Kidney (tissue), 13 donors: ENCODE measurements at regions not wholly inside any gene's neighbourhood (a gene's known extent, or its start where the extent isn't known, plus 50 kb on each side); places are given as distances from the start of the nearest gene placed in this dataset.

Experiments used
- DNase-seq, 5 donors: peaks; one replicate each; pipeline ENCODE4 v3.0.0-alpha.2; 2013 to 2020
- FAIRE-seq: peaks from 2 replicates; lab custom pipeline; 2012; peaks lifted over from hg19 to GRCh38; lab: Jason Lieb, UNC
- H3K27ac ChIP-seq, 2 donors: one replicate each; pipeline ENCODE4 v1.7.0; 2013; ENCODE audit warnings: low read depth in 2 of 2, low read length in 2 of 2, inconsistent platforms in 1 of 2
- H3K27me3 ChIP-seq: one replicate; pipeline ENCODE4 v1.7.1; 2013; ENCODE audit warnings: low read length, inconsistent platforms; ENCODE audit not compliant: control insufficient read depth, insufficient read depth
- H3K36me3 ChIP-seq, 3 donors: one replicate each; pipeline versions ENCODE4 v1.7.0 to v1.7.1; 2013; ENCODE audit warnings: low read length in 3 of 3, control low read depth in 1 of 3, inconsistent platforms in 1 of 3; ENCODE audit not compliant: insufficient read depth in 3 of 3, control insufficient read depth in 2 of 3
- H3K4me1 ChIP-seq, 3 donors: one replicate each; pipeline versions ENCODE4 v1.7.0 to v1.7.1; 2013; ENCODE audit warnings: low read length in 3 of 3, inconsistent platforms in 1 of 3, low read depth in 1 of 3; ENCODE audit not compliant: control insufficient read depth in 2 of 3, insufficient read depth in 2 of 3
- H3K4me3 ChIP-seq, 3 donors: one replicate each; pipeline versions ENCODE4 v1.7.0 to v1.8.1; 2013; ENCODE audit warnings: low read length in 3 of 3, control low read depth in 1 of 3, inconsistent platforms in 1 of 3
- H3K9ac ChIP-seq, 3 donors: one replicate each; pipeline versions ENCODE4 v1.7.0 to v1.7.1; 2013; ENCODE audit warnings: low read length in 3 of 3, control low read depth in 1 of 3, inconsistent platforms in 1 of 3
- H3K9me3 ChIP-seq, 3 donors: one replicate each; pipeline versions ENCODE4 v1.7.0 to v1.7.1; 2013; ENCODE audit warnings: low read length in 3 of 3, control low read depth in 1 of 3, inconsistent platforms in 1 of 3; ENCODE audit not compliant: control insufficient read depth in 2 of 3, insufficient read depth in 1 of 3
- CTCF ChIP-seq: IDR thresholded peaks from 3 replicates; pipeline ENCODE4 v1.5.1; 2012; ENCODE audit warnings: mild to moderate bottlenecking, moderate library complexity, borderline replicate concordance; ENCODE audit not compliant: insufficient read depth; ENCODE audit errors: extremely low read depth
- intact Hi-C: fragments of 100-400 bp; cut with DNase I; formaldehyde crosslinking; loops from one replicate; pipeline ENCODE4 v1.11.1; 2022
- donor health status: control.
- donor health status: control.
- donor health status: control.
- donor health status: control.
- donor health status: control.
- donor health status: DM: yes; HTN: yes; CAD: no.
- donor health status: Normal renal cell carcinoma (clear cell type).

- H3K27ac ChIP-seq, result no peak overlapping the region
- no peaks in the 10 kb centered on the region for H3K27me3 ChIP-seq
- intact Hi-C loops, result no loop called here
- no peaks in the 10 kb centered on the region for H3K9me3 ChIP-seq
- DNase-seq, result no peak
- H3K4me3 ChIP-seq, result no peak overlapping the region
- no peak overlapping the region for H3K9ac ChIP-seq
- H3K36me3 ChIP-seq, result no peaks in the 10 kb centered on the region
- TF ChIP-seq CTCF, result no peak
- no peaks in the 10 kb centered on the region for H3K4me1 ChIP-seq
- no peak for FAIRE-seq
Measured at GRCh38 chr14:25841226-25841625, 756.6 kb downstream of the NOVA1 start.

DNA sequence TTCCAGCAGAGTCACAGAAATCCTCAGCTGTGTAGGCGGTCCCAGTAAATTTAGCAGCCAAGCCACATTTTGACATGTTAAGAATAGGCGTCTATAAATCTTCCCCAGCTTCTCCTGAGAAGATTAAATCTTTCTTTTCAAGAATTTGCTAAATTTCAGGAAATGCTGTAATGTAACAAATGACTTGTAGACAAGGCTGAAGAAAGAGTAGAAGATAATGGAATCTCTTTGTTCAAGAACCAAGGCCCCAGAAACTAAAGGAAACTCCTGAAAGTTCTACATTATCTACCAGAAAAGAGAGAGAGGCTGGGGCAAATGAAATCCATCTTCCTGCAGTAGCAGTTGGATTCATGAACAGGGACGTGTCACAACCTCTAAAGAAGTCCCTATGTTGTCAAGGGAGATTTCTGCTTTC, 760.3 kb downstream of the NOVA1 start:
- Histone ChIP-seq H3K27me3 (no peaks in the 10 kb centered on the region), H3K27ac (no peak overlapping the region), H3K4me3 (no peak overlapping the region), H3K9ac (no peak overlapping the region), H3K9me3 (no peaks in the 10 kb centered on the region), H3K36me3 (no peaks in the 10 kb centered on the region), H3K4me1 (no peaks in the 10 kb centered on the region)
- intact Hi-C loops, result no loop called here
- FAIRE-seq (no peak), DNase-seq (peak in 2 of 5 donors; percentile 82 to 85)
- TF ChIP-seq CTCF, result no peak

DNA sequence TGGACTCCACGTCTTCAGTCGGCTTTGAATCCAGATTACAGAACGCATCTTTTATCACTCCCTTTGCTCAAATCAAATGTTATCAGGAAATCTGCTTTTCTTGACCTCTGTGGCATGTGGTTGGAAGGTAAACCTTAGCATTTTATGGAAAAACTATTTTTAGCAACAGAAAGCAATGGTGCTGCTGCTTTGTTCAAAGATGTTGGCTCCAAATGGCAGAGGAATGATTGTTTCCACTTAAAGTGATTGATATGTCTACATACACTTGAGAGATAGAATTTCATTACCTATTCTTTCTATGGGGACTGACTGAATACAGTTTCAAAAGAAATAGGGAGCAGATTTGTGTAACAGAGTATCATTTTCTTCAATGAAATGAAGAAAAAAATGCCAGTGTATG, 761.2 kb downstream of the NOVA1 start:
- Histone ChIP-seq H3K4me3 (no peak overlapping the region), H3K4me1 (no peaks in the 10 kb centered on the region), H3K9me3 (no peaks in the 10 kb centered on the region), H3K36me3 (no peaks in the 10 kb centered on the region), H3K27ac (no peak overlapping the region), H3K27me3 (no peaks in the 10 kb centered on the region), H3K9ac (no peak overlapping the region)
- DNase-seq (peak in 3 of 5 donors; percentile 14 to 74 (median 64)), FAIRE-seq (no peak)
- no peak for TF ChIP-seq CTCF
- intact Hi-C loops, result no loop called here

GRCh38 chr14:25833341-25834126, 764.3 kb downstream of the NOVA1 start:
- TF ChIP-seq CTCF, result peak; percentile 45
- Histone ChIP-seq H3K4me3 (no peak overlapping the region), H3K36me3 (no peaks in the 10 kb centered on the region), H3K9me3 (no peaks in the 10 kb centered on the region), H3K27me3 (no peaks in the 10 kb centered on the region), H3K4me1 (no peaks in the 10 kb centered on the region), H3K9ac (no peak overlapping the region), H3K27ac (no peak overlapping the region)
- intact Hi-C loops, result no loop called here
- DNase-seq, result peak; percentile 48 to 89 (median 81)
- FAIRE-seq, result no peak
